GM18499 (cell line): ENCODE measurements at regions not wholly inside any gene's neighbourhood (a gene's known extent, or its start where the extent isn't known, plus 50 kb on each side); places are given as distances from the start of the nearest gene placed in this dataset.
"Not testable (repeated sequence)": the region's sequence is repeated elsewhere in the genome, so short reads cannot be mapped to it uniquely, and the experiment has no call there.

ENCODE experiments used
- ATAC-seq: cut with Tn5 transposase; IDR thresholded peaks from one replicate; pipeline ENCODE4 v1.9.1; 2021; ENCODE audit warnings: moderate number of reproducible peaks; ENCODE audit not compliant: insufficient read depth, unreplicated experiment

DNA sequence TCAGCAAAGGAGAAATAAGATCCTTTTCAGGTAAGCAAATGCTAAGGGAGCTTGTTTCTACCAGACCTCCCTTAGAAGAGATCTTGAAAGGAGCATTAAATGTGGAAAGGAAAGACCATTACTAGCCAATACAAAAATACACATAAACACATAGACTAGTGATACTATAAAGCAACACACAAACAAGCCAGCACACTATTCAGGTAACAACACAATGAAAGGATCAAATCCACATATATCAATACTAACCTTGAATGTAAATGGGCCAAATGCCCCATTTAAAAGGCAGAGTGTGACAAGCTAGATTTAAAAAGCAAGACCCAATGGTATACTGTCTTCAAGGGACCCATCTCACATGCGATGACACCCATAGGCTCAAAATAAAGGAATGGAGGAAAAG, 317.6 kb downstream of the TBL1XR1 start:
- no peak for ATAC-seq

DNA sequence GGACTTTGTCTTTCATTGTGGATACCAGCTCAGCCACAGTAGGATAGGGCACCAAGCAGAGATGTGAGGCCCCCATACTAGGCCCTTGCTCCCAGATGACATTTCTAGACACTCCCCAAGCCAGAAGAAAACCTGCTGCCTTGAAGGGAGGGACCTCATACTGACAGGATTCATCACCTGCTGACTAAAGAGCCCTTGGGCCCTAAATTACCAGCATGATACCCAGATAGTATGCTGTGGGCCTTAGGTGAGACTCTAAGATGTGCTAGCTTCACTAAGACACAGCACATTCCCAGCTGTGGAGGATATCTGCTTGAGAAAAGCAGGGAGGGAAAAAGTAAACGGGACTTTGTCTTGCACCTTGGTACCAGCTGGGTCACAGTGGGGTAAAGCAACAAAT, 324.0 kb downstream of the TBL1XR1 start:
- no peak for ATAC-seq

DNA sequence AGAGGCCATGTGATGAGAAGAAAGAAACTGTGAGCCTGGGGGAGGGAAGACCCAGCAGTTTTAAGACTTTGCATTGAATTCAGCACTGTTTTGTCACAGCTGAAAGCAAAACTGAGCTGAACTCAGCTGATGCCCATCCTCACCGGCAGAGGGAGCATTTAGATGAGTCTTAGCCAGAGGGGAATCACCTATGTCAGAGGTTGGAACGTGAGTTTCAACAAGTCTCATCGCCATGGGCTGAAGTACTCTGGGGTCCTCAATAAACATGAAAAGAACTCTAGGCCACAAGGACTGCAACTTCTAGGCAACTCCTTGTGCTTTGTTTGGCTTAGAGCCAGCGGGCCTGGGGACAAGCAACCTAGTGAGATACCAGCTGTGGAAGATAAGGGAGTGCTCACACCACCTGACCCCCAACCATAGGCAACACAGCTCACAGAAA, 324.5 kb downstream of the TBL1XR1 start:
- ATAC-seq, result peak; percentile 97

DNA sequence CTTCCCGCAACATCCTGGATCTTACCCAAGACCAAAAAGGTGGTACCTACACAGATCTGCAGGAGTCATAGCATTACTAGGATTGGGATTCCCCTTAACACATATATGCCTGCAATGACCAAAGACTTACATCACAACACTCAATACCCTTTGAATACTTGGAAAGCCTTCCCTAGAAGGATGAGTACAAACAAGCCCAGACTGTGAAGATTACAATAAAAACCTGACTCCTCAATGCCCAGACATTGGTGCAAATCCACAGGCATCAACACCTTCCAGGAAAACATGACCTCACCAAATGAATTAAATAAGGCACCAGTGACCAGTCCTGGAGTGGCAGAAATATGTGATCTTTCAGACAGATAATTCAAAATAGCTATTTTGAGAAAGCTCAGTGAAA, 326.8 kb downstream of the TBL1XR1 start:
- ATAC-seq, result no peak

DNA sequence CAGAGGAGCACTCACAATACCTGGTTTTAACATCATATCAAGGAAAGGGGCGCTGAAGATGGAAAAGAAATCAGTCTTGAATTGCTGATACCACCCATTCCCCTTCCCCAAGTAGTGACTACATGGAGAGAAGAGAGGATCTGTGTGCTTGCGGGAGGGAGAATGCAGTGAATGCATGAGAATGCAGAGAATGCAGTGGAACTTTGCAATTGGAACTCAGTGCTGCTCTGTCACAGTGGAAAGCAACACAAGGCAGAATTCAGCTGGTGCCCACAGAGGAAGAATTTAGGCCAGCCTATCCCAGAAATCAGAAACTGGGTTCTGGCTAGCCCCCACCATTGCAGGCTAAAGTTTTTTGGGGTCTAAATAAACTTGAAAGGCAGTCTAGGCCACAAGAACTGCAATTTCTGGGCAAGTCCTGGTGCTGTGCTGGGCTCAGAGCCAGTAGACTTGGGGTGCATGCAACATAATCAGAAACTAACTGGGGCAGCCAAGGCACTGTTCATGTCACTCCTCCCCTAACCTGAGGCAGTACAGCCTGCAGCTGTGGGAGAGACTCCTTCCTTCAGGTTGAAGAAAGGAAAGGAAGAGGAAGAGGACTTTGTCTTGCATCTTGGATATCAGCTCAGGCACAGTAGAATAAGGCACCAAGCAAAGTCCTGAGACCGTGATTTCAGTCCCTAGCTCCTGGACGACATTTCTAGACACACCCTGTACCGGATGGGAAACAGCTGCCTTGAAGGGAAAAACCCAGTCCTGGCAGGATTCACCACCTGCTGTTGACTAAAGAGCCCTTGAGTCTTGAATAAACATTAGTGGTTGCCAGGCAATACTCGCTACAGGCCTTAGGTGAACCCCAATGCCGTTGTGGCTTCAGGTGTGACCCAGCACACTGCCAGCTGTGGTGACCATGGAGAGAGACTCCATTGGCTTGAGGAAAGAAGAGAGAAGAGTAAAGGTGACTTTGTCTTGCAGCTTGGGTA, 329.3 kb downstream of the TBL1XR1 start:
- no peak for ATAC-seq

DNA sequence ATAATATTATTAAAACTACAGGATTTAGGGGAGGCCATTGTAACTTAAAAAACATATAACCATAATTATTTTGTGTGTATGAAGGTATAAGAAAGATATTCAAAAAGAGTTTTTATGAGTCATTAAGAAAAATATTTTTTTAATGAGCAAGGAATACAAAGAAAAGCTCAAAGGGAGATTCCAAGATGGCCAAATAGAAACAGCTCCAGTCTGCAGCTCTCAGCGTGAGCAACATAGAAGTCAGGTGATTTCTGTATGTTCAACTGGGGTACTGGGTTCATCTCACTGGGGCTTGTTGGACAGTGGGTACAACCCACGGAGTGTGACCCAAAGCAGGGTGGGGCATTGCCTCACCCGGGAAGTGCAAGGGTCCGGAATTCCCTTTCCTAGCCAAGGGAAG, 336.1 kb downstream of the TBL1XR1 start:
- no peak for ATAC-seq

DNA sequence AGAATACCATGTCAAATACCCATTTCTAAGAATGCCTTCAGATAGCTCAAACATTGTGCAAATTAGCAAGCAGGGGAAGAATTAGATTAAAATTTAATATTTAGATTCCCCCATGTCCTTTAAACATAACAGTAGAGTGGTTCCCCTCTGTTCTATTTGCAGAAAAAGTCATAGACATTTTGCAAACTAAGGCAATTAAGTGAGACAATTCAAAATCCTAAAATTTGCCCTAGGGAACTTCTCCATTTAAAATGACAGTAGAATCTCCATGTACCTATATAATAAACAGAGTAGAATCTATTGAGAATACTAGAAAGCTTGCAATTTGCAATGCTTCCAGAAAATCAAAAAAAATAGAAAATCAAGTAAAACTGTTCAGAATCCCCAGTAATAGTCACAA, 340.6 kb downstream of the TBL1XR1 start:
- ATAC-seq, result no peak

DNA sequence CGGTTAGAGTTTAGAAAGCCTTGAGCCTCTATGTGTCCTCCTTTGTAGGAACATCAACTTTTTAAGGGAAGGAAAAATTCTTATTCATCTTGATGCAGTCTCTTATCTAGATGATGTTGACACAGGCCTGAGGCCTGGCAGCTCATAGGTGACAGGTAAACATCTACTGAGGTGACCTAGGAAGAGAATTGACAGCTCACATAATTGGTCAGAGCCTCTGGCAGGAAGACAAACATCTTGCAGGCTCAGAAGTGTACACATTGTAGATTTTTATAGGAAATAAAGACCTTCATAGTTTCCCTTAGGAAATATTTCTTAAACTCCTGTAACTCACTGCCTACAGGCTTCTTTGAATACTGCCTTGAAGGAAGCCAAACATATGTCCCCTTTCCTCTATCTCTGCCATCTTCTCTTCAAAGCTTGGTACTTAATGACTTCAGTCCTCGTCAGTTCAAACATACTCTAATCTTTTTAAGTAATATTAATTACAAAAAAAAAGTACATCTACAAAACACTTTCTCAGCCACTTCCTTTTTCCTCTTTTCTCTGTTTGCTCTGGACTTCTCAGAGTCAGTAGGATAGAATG, 341.3 kb downstream of the TBL1XR1 start:
- no peak for ATAC-seq

DNA sequence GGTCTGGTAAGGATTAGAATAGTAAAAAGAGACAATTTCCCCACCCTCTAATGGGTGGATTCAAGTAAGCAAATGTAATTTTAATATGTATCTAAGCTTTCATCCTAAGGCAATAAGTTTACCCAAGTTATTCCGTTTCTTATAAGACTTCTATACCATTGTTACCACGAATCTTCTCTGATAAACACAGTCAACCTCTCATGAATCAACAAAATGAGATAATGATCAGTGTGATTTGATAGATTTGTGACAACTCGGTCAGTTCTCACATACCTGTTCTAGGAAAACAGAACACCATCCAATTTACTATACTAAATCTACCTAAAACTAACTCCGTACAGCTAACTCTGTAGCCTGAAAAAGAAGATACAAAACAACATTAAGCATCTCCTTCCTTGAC, 342.1 kb downstream of the TBL1XR1 start:
- ATAC-seq, result no peak

DNA sequence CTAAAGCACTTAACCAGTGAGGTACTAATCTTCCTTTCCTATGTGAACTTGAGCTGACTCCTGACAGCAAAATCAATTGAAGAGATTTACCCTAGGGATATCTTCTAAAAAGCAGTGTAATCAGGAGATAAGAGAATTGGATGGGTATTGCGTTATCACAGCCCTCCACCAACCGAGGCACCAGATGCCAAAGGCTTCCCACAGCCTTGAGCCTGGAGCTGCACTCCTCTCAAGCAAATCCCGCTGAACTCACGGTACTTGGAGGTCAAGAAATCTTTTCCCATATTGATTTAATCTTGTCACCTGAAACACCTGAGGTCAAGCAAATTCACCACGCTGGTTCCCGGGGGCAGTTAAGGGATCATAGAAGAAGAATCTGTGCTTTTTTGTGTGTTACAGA, 346.8 kb downstream of the TBL1XR1 start:
- no peak for ATAC-seq

DNA sequence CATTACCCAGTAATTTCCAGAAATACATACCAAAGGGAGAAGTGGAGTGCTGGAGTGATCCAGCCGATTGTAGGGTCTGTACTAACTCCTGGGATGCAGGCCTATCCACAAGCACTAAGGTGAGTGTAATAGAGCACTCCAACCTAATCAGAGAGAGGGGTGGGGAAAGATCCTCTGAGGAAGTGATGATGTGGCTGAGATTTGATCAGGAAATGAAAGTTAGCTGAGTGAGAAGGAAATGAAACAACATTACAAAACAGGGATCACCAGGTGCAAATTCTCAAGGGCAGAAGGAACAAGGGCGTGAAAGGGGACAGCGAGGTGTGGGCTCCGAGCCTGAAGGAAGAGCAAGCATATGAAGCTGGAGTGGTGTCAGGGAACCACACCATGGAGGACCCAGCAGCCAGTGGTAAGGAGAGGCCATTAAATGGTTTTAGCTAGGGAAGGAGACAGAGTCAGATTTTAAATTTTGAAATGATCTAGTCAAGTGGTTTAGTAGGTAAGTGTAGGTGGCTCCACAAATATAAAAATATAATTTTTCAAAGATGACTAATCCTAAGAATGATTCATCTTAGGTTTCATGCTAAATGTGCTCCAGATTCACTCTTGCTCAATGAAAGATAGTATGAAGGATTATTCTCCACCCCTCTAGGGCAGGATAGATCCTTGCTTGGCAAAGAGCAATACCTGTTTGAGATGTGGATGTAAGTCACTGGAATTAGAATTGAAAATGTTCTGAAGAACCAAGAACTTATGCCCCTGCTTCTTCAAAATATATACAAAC, 348.7 kb downstream of the TBL1XR1 start:
- peak; percentile 50 for ATAC-seq

DNA sequence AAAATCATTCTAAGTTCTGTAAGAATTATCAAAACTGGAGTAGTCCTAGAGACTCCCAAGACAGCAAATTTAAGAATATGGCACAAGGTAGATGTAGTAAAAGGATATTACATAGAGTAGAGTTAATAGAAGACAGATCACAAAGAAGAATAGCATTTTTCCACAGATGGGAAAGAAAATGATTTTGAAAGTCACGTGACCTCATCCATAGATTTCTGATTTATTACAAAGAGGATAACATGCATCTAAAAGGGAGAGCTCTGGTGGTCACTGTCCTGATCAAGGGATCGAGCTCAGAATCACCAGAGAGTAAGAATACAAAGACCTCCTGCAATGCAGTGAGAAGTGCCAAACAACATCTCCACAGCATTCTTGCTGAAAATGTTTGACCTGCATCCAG, 354.4 kb downstream of the TBL1XR1 start:
- no peak for ATAC-seq

DNA sequence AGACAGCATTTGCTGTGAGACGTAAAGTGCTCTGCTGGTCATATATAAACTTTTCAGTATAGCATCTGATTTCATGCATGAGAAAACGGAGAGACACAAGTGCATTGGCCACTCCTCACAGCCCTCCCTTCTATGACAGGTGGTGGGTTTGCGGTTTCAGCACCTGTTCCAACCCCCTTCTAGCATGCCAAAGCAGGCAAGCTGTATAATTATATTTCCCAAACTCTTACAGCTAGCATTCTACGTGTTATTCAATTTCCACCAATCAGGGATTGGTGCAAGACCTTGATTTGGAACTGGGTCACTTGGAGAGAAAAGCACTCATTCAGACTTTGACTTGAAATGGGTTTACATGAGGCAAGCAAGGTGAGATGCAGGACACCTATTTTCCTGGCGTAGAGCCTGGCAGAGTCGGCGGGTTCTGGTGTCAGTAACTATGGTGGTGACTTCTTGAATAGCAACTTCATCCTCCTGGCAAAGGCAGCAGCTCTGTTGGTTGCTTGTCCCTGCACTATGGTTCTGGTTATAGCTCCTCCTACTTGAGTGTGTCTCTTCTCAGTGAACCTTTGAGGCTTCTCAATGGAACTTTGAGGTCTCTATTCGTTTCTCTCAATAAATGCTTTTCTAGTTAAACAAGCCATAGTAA, 356.5 kb downstream of the TBL1XR1 start:
- no peak for ATAC-seq

DNA sequence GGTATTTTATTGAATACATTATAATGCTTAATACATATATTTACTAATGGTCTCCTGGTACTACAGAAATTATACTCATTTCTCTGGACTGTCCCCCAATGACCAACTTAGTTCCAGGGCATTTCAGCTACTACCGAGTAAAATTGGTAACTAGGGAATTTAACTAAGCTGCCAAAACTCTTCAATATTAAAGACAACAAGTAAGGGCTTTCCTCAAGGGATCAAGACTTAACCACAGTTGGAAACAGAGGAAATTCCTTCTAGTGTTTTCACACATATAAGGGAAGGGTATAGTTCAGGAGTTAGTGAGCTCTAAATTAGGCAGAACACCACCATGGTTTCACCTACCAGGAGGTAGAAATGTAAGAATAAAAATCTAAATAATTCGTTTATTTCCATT, 357.4 kb downstream of the TBL1XR1 start:
- ATAC-seq, result no peak

DNA sequence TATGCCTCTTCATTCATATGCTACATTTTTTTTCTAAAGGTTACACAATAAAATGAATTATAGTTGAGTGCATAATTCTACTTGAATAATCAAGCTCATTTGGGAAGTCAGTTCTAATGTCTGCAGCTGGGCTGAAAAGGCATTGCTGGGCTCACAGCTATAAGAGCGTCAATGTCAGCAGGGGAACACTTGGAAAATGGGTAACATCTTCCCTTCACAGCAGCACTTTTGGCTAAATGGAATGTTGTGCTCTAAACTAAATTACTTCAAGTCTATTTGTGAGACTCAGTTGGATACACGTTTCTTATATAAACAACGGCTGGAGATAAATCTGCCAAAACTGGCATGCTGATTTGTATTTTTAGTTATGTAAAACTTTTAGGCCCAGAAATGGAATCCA, 357.8 kb downstream of the TBL1XR1 start:
- no peak for ATAC-seq

DNA sequence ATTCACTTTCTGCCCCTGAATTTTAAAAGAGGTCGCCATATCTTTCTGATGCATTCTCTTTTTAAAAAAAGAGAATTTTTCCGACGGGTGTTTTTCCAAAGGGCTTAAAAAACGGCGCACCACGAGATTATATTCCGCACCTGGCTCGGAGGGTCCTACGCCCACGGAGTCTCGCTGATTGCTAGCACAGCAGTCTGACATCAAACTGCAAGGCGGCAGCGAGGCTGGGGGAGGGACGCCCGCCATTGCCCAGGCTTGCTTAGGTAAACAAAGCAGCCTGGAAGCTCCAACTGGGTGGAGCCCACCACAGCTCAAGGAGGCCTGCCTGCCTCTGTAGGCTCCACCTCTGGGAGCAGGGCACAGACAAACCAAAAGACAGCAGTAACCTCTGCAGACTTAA, 370.0 kb downstream of the TBL1XR1 start:
- not testable (repeated sequence) for ATAC-seq

DNA sequence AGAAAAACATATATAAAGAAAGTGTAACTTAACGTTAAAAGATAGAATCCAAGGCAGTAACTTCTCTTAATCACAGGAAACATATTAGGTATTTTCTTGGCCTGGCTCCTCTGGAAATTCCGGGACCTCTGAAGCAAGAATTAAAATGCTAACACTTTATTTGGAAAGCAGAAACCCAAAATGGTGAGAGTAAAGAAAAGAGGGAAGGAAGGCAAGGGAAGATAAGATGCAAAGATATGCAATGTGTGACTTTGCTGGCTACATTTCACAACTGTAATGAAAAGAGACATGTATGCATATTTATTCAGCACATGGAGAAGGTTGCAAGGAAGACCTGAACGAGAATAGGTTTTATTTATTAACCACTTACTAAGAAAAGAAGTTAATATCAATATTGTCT, 372.5 kb downstream of the TBL1XR1 start:
- no peak for ATAC-seq

DNA sequence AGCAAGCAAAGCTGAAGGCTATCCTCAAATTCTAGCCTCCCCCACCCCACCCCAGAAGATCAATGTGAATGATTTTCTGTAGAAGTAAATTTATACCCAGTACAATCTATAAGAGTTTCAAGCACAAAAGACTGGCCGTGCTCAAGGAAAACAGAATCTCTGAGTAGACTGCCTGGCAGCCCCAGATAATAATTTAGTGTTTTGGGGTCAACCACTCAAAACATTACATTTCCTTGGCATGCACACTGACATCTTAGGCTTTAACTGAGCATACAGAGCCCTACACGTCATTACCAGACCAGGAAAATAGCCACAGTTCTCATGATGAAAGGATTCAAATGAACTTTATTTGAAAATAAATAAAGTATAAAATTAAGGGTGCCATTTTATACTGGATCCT, 376.5 kb downstream of the TBL1XR1 start:
- no peak for ATAC-seq

DNA sequence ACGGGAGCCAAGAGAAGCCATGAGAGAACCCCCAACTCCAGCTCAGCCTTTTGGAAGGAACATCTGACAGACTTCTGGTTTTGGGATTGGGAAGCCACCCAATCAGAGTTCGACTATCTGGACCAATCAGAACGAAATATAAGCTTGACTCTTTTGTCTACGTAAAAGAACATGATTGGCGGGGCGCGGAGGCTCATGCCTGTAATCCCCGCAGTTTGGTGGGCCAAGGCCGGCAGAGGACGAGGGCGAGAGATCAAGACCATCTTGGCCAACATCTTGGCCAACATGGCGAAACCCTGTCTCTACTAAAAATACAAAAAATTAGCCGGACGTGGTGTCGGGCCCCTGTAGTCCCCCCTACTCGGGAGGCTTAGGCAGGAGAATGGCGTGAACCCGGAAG, 380.3 kb downstream of the TBL1XR1 start:
- no peak for ATAC-seq

DNA sequence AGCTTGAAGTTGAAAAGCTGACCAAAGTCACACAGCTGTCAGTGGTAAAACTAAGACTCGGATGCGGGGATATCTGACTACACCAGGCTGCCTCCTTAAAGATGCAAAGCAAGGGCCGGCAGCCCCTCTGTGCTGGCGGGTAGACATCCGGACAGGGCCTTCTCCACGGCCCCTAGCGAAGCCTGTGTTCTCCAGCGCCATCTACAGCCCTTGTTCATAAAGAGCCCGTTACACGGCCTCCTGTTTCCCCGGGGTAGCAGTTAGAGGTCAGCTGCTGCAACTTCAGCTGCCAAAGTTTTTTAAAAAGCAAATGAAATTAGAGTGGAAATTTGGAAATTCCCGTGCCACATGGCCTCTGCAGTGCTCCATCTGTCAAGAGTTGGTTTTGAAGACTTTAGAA, 383.0 kb downstream of the TBL1XR1 start:
- peak; percentile 92 for ATAC-seq

DNA sequence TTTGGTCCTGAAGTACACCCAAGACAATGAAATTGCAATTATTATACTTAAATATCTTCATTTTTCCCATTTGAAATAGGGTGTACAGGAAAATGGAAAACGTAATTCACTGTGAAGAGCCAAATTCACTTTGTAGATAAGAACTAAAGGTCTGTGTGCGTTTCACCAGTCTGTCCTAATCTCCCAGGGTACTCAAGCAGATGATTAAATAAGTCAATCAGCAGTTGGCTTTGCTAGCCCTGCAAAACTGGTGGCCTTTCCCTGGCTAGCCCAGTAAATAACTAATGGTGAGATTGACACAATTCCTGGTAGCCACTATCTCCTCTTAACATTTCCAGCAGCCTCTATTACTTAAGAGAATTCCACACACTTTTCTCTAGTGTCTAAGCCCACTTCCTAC, 389.3 kb downstream of the TBL1XR1 start:
- ATAC-seq, result no peak
